B cell (primary cell): ENCODE measurements at regions not wholly inside any gene's neighbourhood (a gene's known extent, or its start where the extent isn't known, plus 50 kb on each side); places are given as distances from the start of the nearest gene placed in this dataset.

Experiments
- ATAC-seq: fragments of 200-7000 bp; cut with Tn5 transposase; one replicate; pipeline ENCODE4 v1.10.0; 2021; ENCODE audit warnings: low read depth, mild to moderate bottlenecking, moderate number of reproducible peaks, moderate library complexity
- CTCF ChIA-PET: fragments of 350-600 bp; sonication (Branson Sonifier 250); formaldehyde crosslinking; loops from one replicate; lab custom pipeline; 2021; ENCODE audit warnings: antibody characterized with exemption, inconsistent platforms; lab: Charles Lee
- POLR2A ChIA-PET: fragments of 350-600 bp; sonication (Branson Sonifier 250); formaldehyde crosslinking; loops from one replicate; lab custom pipeline; 2021; ENCODE audit warnings: antibody characterized with exemption; lab: Charles Lee
- DNase-seq: peaks from one replicate; pipeline ENCODE4 v3.0.0; 2013
- H2AFZ ChIP-seq: 2 replicates; pipeline ENCODE4 v1.6.1; 2012; ENCODE audit warnings: mild to moderate bottlenecking, low read depth, low read length; ENCODE audit not compliant: insufficient read depth, poor library complexity, severe bottlenecking
- H3K27ac ChIP-seq, 2 donors: 1 replicate in 1 of 2; 2 replicates in 1 of 2; pipeline ENCODE4 v1.5.1; 2012 to 2013; ENCODE audit warnings: low read length in 2 of 2, mild to moderate bottlenecking in 2 of 2, moderate library complexity in 1 of 2
- H3K27me3 ChIP-seq, 4 experiments: fragments of 200-600 bp in 1 of 4; sonication (generic) in 1 of 4; replicated peaks in 1 of 4; 1 replicate in 2 of 4; 2 replicates in 2 of 4; pipeline versions ENCODE4 v1.6.1 to v1.7.0; 2013 to 2016; ENCODE audit warnings: low read length in 3 of 4, mild to moderate bottlenecking in 2 of 4, mixed read lengths in 1 of 4, moderate library complexity in 1 of 4; ENCODE audit not compliant: insufficient read depth in 4 of 4, control insufficient read depth in 3 of 4; ENCODE audit errors: control extremely low read depth in 1 of 4
- H3K36me3 ChIP-seq, 2 experiments: replicated peaks in 1 of 2; 1 replicate in 1 of 2; 2 replicates in 1 of 2; pipeline versions ENCODE4 v1.6.1 to v1.7.1; 2013; ENCODE audit warnings: low read length in 1 of 2; ENCODE audit not compliant: insufficient read depth in 2 of 2, control insufficient read depth in 1 of 2; ENCODE audit errors: control extremely low read depth in 1 of 2, extremely low read depth in 1 of 2
- H3K4me1 ChIP-seq, 2 donors: fragments of 200-600 bp in 1 of 2; sonication (generic) in 1 of 2; 1 replicate in 1 of 2; 2 replicates in 1 of 2; pipeline versions ENCODE4 v1.5.1 to v1.6.1; 2013 to 2017; ENCODE audit warnings: low read length in 2 of 2; ENCODE audit not compliant: control insufficient read depth in 2 of 2, insufficient read depth in 2 of 2
- H3K4me2 ChIP-seq: replicated peaks from 2 replicates; pipeline ENCODE3; 2012; ENCODE audit warnings: mild to moderate bottlenecking, low read depth, low read length; ENCODE audit not compliant: poor library complexity, severe bottlenecking
- H3K4me3 ChIP-seq, 5 experiments: fragments of 200-600 bp in 1 of 5; sonication (generic) in 1 of 5; 1 replicate in 3 of 5; 2 replicates in 2 of 5; pipeline versions ENCODE4 v1.5.1 to v1.7.0; 2011 to 2016; ENCODE audit warnings: low read length in 4 of 5, mild to moderate bottlenecking in 4 of 5, low read depth in 2 of 5, control low read depth in 1 of 5, moderate library complexity in 1 of 5; ENCODE audit not compliant: insufficient read depth in 1 of 5; ENCODE audit errors: control extremely low read depth in 1 of 5, extremely low read depth in 1 of 5
- H3K79me2 ChIP-seq: fragments of 200-600 bp; sonication (generic); one replicate; pipeline ENCODE4 v1.6.0; 2016; ENCODE audit warnings: low read length; ENCODE audit not compliant: control insufficient read depth, insufficient read depth
- H3K9ac ChIP-seq: fragments of 200-600 bp; sonication (generic); 2 replicates; pipeline ENCODE4 v1.6.1; 2017; ENCODE audit warnings: mild to moderate bottlenecking, low read length, moderate library complexity
- H3K9me3 ChIP-seq, 3 donors: one replicate each; pipeline versions ENCODE4 v1.6.1 to v1.7.1; 2013; ENCODE audit warnings: low read length in 2 of 3; ENCODE audit not compliant: control insufficient read depth in 2 of 3, insufficient read depth in 1 of 3; ENCODE audit errors: control extremely low read depth in 1 of 3
- H4K20me1 ChIP-seq: 2 replicates; pipeline ENCODE4 v1.6.0; 2012; ENCODE audit warnings: mild to moderate bottlenecking, low read length; ENCODE audit not compliant: insufficient read depth, control insufficient read depth, poor library complexity, severe bottlenecking
- H3K27ac Mint-ChIP-seq: one replicate; pipeline ENCODE4 v1.8.0; 2021; ENCODE audit warnings: mixed read lengths
- H3K27me3 Mint-ChIP-seq: one replicate; pipeline ENCODE4 v1.8.0; 2021; ENCODE audit warnings: mixed read lengths
- H3K4me1 Mint-ChIP-seq: one replicate; pipeline ENCODE4 v1.8.0; 2021; ENCODE audit warnings: mixed read lengths
- H3K4me3 Mint-ChIP-seq: one replicate; pipeline ENCODE4 v1.8.0; 2021; ENCODE audit warnings: mixed read lengths
- H3K9me3 Mint-ChIP-seq: one replicate; pipeline ENCODE4 v1.8.0; 2022; ENCODE audit warnings: mixed read lengths; ENCODE audit not compliant: insufficient read depth
- EZH2 ChIP-seq: IDR thresholded peaks from 2 replicates; pipeline ENCODE4 v1.6.1; 2012; ENCODE audit warnings: borderline replicate concordance, low read depth, mild to moderate bottlenecking, moderate library complexity, low read length; ENCODE audit not compliant: insufficient read depth, poor library complexity, severe bottlenecking
- WGBS: methylation state at CpG from one replicate; pipeline ENCODE4 v1.1.5; 2013; ENCODE audit warnings: missing lambda C conversion rate; ENCODE audit not compliant: insufficient coverage; 5-methylcytosine and 5-hydroxymethylcytosine counted together
- intact Hi-C: fragments of 100-400 bp; cut with micrococcal nuclease; formaldehyde crosslinking; loops from one replicate; pipeline ENCODE4 v1.10.0; 2022
- TF ChIP-seq, protein P1 (sequence below): fragments of 200-600 bp; IDR thresholded peaks from one replicate; pipeline ENCODE4 v1.8.0; 2022; ENCODE audit warnings: antibody characterized with exemption, mild to moderate bottlenecking

DNA sequence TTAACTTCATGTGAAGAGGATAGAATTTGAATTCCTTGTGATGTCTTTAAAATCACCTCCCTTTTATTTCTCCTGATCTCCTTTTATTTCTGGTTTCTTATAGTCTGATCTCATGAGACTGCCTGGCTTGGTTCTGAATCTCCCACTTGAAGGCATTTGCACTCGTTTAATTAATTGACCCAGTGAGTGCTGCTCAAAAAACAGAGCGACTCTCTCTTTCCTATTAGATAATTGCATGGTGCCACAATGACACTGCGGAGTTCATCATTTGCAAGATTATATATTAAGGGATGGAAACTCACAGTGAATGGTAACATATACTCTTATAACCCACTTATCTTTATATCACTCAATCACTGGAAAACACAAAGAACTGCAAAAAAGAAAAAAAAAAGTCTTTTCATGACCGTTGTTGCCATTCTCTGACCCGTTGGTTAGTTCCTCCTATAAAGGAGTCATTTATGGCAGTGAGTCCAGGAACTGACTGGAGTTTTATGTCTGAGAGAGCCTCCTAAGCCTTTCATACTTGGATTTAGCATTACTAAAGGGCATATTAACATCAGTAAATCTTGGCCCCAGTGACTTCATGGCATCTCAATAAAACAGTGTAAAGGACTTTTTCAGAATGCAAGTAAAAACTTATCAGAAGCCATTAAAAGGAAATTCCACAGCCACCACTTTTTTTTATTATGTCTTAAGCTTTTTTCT lies 103.3 kb upstream of the EPHA4 start:
- Histone ChIP-seq H3K9ac (no peak overlapping the region), H3K4me3 (no peak overlapping the region), H3K79me2 (no peaks in the 10 kb centered on the region), H3K36me3 (no peaks in the 10 kb centered on the region), H4K20me1 (no peaks in the 10 kb centered on the region), H3K9me3 (peaks cover 0 to 4% (median 0%) of the 10 kb centered on the region in 3 donors), H3K27me3 (no peaks in the 10 kb centered on the region), H3K4me1 (no peaks in the 10 kb centered on the region), H3K27ac (no peak overlapping the region), H3K4me2 (no peak overlapping the region), H2AFZ (no peak overlapping the region)
- Mint-ChIP-seq H3K27me3 (peaks cover 4% of the 10 kb centered on the region), H3K9me3 (peaks cover 1% of the 10 kb centered on the region), H3K4me1 (no peaks in the 10 kb centered on the region), H3K4me3 (no peak overlapping the region), H3K27ac (no peak overlapping the region)
- ChIA-PET POLR2A (no interaction called here), CTCF (no interaction called here)
- WGBS = 60% methylated on average over 1 of the region's 5 CpGs
- DNase-seq = no peak
- TF ChIP-seq, protein P1, sequence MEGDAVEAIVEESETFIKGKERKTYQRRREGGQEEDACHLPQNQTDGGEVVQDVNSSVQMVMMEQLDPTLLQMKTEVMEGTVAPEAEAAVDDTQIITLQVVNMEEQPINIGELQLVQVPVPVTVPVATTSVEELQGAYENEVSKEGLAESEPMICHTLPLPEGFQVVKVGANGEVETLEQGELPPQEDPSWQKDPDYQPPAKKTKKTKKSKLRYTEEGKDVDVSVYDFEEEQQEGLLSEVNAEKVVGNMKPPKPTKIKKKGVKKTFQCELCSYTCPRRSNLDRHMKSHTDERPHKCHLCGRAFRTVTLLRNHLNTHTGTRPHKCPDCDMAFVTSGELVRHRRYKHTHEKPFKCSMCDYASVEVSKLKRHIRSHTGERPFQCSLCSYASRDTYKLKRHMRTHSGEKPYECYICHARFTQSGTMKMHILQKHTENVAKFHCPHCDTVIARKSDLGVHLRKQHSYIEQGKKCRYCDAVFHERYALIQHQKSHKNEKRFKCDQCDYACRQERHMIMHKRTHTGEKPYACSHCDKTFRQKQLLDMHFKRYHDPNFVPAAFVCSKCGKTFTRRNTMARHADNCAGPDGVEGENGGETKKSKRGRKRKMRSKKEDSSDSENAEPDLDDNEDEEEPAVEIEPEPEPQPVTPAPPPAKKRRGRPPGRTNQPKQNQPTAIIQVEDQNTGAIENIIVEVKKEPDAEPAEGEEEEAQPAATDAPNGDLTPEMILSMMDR = no peak
- no peak for TF ChIP-seq EZH2
- ATAC-seq = no peak
- intact Hi-C loops = no loop called here

- Mint-ChIP-seq H3K4me3 (no peak overlapping the region), H3K27ac (no peak overlapping the region), H3K27me3 (peaks cover 4% of the 10 kb centered on the region), H3K9me3 (peaks cover 1% of the 10 kb centered on the region), H3K4me1 (no peaks in the 10 kb centered on the region)
- no peak for DNase-seq
- TF ChIP-seq, protein P1 = no peak
- TF ChIP-seq EZH2 = no peak
- no peak for ATAC-seq
- POLR2A ChIA-PET = no interaction called here
- no peaks in the 10 kb centered on the region for H3K4me1 ChIP-seq
- no peak overlapping the region for H3K4me2 ChIP-seq
- peaks cover 0 to 4% (median 0%) of the 10 kb centered on the region in 3 donors for H3K9me3 ChIP-seq
- no peaks in the 10 kb centered on the region for H3K27me3 ChIP-seq
- no peaks in the 10 kb centered on the region for H4K20me1 ChIP-seq
- H3K4me3 ChIP-seq = no peak overlapping the region
- CTCF ChIA-PET = no interaction called here
- no peak overlapping the region for H3K27ac ChIP-seq
- H3K79me2 ChIP-seq = no peaks in the 10 kb centered on the region
- intact Hi-C loops = no loop called here
- H3K9ac ChIP-seq = no peak overlapping the region
- H3K36me3 ChIP-seq = no peaks in the 10 kb centered on the region
- WGBS = 92% methylated on average over 2 of the region's 4 CpGs
- no peak overlapping the region for H2AFZ ChIP-seq
Measured at GRCh38 chr2:221674446-221674845, 102.3 kb upstream of the EPHA4 start.
